DMS153 (cell line): ENCODE measurements at regions not wholly inside any gene's neighbourhood (a gene's known extent, or its start where the extent isn't known, plus 50 kb on each side); places are given as distances from the start of the nearest gene placed in this dataset.

Source experiments
- DNase-seq: peaks from one replicate; lab custom pipeline; 2025; lab: John Stamatoyannopoulos, UW

DNA sequence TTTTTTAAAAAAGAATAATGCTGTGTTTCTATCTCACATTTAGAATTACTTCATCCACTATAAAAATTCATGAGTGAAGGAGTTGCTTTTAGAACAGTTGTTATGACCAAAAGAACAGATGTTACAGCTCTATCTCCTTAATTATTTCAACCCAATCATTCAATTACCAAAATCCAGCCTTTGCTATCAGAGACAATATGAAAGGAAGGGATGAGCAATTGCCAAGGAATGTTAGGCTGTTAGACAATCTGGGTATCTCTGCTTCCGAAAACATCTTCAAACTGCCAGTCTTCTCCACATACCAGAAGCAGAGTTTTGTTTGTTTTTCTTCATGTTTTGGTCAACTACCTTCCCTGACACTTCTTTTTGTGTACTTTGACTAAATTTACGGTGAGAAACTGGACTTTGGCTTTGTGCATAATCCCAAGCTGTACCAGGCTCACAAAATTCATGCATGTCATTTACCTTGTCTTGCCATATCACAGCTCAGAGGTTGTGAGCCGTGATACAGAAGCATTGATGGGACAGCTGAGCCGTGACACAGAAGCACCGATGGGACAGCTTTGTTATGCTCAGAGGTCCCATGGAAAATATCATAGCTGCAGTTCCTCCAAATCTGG is 405.5 kb downstream of the KIF4B start:
- no peak for DNase-seq

- DNase-seq: no peak
Measured at GRCh38 chr5:155430192-155430591, 416.6 kb downstream of the KIF4B start.

DNA sequence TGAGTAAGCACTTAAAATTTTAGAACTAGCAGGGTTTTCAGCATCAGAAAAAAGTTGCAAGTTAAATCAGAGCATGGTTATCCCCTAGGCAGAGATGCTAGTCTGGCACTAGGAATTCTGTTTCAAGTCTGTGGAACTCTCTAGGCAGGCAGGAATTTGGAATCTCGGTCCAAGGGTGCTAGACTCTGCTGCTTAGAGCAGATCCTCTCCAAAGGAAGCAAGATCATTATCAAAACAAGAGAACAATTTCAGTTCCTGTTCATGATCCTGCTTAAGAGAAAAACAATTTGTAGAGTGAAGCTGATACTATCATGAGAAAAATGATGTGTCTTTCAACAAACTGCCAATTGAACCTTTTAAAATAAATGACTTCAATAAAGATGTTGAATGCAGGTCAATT is 420.7 kb downstream of the KIF4B start:
- no peak for DNase-seq

DNA sequence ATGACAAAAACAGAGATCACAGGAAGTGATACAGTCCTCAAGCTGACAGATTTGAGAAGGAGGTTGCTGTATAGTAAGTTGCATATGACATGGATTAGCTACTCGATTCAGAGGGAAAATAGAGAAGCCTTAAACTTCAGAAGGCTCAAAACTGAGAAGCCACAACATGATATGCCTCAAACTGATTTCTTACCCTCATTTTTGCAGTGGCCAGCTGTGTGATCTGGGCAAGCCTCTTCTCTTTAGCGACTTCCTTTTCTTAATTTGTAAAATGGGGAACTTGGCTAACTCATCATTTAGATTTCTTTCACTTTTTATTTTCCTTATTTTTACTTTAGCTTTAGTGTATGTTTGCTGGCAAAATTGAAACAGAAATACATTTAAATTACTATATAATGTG is 421.1 kb downstream of the KIF4B start:
- DNase-seq: no peak

DNA sequence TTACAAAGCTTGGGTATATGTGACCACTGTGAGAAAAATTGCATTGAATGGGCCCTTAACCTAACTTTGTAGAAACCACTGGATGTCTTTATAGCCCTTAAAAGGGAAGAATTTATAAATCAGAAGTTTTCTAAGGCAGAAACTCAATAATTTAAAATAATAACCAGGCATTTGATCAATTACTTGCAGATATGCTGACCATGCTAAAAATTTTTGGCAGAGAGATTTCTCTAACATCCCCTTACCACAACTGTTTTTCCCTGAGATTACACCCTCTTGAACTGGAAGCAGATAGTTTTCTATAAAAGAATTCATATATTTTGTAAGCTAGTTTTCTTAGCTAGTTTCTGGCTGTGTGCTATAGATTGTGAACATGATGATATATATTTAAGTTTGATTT is 428.3 kb downstream of the KIF4B start:
- no peak for DNase-seq

DNA sequence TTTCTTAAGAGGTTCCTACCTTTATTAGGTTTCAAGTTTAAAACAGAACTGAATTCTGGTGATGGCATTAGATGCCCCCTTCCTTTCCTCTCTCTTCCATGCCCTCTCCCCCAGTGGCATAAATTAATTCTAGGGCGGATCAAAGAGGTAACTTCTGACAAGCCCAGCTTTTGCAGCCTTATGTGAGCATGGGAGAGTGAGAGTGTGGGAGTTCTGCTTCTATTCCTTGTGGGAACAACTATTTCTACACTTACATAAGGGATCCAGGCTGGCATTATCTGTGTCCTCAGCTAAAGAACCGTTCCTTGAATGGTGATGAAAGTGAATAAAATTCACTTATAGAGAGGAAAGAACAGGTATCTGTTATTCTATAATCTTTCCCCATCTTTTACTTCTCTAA is 437.6 kb downstream of the KIF4B start:
- DNase-seq: no peak

DNA sequence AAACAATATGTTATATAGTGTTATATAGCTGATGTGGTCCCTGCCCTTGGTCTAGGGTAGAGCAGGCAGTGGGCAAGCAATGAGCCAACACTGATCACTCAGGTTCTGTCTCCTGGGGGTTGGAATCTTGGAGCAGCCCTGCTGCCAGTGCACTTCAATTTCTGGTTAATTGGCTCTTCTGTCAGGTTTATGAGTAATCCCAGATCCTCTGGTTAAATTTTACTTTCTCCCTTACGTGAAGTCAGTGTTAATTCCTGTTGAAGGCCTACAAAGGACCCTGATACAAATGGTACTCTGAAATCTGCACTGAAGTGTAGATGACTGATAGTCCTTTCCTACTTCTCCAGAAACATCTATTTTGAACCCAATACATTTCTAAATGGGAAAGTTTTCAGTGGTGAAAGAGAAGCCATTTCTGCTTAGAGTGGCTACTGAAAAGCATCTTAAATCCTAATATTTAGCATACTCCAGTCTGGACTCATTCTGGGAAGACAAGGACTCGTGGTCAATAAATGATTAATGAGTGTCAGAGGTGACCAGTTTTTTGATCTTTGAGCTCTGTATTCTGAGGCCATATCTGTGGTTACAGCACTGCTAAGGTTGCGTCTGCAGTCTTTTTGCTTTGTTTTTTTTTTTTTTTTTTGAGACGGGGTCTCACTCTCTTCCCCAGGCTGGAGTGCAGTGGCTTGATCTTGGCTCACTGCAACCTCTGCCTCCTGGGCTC is 442.4 kb downstream of the KIF4B start:
- no peak for DNase-seq

GRCh38 chr5:155459889-155460500 is 446.4 kb downstream of the KIF4B start:
- DNase-seq: no peak

DNA sequence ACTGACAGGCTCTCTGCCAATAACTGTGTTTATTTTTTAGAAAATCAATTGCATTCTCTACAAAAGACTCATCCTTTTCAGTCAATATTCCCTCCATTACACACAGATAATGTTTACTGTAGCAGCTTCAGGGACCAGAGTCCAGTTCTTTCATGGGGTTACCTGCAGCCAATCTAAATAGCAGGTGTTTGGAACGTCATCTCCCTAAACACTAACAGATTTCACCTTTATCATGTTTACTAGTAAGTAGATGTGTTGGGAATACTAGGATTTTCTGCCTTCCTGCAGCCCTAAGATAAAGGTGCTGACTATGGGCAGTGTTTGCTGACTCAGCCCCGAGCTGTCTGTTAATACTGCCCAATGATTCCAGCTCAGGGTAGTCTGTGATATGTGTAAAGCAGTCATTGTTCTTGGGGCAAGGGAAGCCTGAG is 447.0 kb downstream of the KIF4B start:
- DNase-seq: no peak

DNA sequence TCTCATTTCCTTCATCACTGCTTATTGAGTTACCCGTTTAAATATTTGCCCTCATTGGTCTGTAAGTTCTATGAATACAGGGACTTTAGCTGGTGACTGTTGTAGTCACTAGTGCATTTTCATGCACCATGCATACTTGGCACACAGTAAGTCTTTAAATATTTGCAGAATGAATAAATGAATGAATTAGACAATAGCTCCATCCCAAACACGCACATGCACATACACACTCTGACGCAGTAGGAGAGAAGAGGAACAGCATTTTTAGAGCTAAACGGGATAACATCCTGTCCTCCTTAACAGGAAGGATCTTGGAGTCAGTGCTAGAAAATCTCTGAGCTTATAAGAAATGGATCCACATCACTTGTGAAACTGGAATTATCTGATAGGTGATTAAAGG is 447.7 kb downstream of the KIF4B start:
- DNase-seq: no peak

GRCh38 chr5:155466851-155467250 is 453.3 kb downstream of the KIF4B start:
- no peak for DNase-seq

GRCh38 chr5:155471027-155471426 is 457.5 kb downstream of the KIF4B start:
- DNase-seq: peak; percentile 11

DNA sequence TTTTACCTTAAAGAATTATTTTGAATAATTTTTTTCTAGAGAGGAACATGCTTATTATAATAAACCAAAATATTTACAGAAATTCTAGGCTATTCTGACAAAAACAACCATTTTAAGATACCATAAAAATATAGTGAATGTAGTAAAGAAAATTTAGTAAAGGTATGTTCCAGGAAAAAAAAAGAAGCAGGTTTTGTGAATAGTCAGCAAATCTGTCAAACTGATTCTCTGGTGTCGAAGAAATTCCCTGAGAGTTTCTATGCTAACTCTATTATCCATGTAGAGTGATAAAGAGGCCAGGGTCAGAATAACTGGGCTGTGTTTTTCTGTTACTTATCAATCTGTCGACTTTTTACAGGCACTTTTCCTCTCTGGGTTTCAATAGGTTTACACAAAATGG is 459.2 kb downstream of the KIF4B start:
- no peak for DNase-seq

- DNase-seq: no peak
Measured at GRCh38 chr5:155475318-155475717, 461.8 kb downstream of the KIF4B start.

- no peak for DNase-seq
Measured at GRCh38 chr5:155480731-155481131, 467.2 kb downstream of the KIF4B start.

- DNase-seq: no peak
Measured at GRCh38 chr5:155481182-155481581, 467.6 kb downstream of the KIF4B start.

GRCh38 chr5:155482428-155482827 is 468.9 kb downstream of the KIF4B start:
- no peak for DNase-seq

GRCh38 chr5:155485386-155485785 is 471.8 kb downstream of the KIF4B start:
- no peak for DNase-seq

- no peak for DNase-seq
Measured at GRCh38 chr5:155489949-155490348, 476.4 kb downstream of the KIF4B start.

DNA sequence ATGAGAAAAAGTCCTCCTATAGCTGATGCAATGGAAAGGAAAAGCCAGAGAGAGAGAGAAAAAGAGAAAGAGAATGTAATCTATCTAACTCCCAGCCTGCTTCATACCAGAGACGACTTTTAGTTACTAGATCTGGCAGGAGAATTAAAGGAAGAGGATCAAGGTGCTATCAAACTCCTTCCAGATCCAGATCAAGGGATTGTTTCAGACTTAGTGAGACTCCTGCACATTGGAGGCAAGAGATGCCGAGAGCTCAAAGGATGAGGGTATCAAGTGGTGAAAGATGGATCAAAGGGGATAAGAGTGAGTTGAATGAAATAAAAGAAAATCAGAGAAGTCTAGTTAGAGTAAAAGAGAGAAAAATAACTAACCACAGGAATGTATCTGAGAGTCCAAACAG is 478.6 kb downstream of the KIF4B start:
- DNase-seq: no peak

DNA sequence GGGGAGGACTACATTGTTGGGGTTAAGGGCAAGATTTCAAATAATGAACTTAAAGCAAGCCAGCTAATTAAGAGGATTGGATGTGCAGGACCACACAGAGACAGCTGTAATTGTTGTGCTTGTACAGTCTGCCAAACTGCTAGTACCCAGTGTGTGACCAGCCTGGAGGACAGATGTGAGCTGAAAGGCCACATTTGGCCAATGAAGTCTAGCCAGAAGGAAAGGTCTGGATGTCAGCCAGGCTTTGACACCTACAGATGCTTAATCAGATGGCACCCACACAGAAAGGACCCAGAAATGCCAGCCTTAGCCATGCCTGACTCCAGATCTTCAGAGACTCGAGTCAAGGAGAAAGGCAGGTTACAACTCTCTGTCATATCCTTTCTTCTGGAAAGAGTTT is 491.1 kb downstream of the KIF4B start:
- DNase-seq: no peak

- DNase-seq: no peak
Measured at GRCh38 chr5:155507363-155507762, 493.8 kb downstream of the KIF4B start.

DNA sequence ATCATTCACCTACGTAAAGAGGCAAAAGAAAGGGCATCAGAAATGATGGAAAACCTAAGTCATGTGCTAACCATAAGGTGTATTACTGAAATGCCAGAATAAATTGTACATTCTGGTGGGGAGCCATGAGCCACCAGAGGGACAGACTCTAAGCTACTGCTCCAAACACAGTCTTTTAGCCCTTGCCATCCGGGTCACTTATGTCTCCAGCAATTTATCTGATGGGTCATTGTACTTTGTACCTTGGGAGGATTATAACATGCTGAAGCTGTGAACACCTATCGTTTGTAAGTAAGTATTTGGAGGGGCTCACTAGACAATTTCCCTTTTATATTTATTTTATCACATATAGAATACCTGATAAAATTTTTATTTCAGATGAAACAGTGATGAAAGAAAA is 495.1 kb downstream of the KIF4B start:
- DNase-seq: no peak

DNA sequence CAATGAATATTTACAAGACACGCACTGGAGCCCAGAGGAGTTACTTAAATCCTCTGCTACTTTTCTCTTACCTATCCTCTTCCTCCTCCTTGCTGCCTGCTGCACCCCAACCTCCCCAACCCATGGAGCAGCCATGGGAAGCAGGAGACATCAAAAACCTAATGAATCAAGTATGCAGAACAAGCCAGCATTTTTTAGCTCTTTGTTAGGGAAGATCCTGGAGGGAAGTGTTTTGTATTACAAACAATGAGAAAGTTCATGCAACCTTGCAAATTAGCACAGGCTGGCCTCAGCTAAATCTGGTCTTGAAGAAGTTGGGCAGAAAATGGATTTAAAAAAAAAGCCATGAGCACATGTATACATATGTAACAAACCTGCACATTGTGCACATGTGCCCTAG is 498.8 kb downstream of the KIF4B start:
- DNase-seq: no peak
